Fibroblast of skin of abdomen (primary cell): ENCODE measurements at regions not wholly inside any gene's neighbourhood (a gene's known extent, or its start where the extent isn't known, plus 50 kb on each side); places are given as distances from the start of the nearest gene placed in this dataset.

Experiments
- DNase-seq: peaks from one replicate; pipeline ENCODE4 v3.0.0-alpha.2; 2013

- no peak for DNase-seq
These were observed 116.6 kb upstream of the NT5C1B start for GRCh38 chr2:18706001-18706400.

GRCh38 chr2:18704276-18704675 is 114.9 kb upstream of the NT5C1B start:
- no peak for DNase-seq

DNA sequence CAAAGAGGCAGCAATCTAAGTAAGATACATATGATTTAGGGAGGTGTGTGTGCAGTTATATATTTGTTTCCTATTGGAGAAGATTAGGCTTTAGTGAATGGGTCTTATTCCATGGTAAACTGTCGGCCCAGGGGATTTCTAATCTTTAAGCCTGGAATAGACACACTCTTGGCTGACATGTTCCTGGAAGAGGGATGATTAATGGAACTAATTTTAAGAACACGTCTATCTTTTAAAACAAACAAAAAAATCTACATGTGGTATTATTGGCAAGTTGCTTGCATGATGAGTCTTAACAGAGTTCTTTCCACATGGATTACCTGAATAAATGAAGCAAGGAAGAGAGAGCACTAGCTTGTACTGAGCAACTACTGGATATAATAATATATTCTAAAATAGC is 114.2 kb upstream of the NT5C1B start:
- DNase-seq: peak; percentile 7

DNA sequence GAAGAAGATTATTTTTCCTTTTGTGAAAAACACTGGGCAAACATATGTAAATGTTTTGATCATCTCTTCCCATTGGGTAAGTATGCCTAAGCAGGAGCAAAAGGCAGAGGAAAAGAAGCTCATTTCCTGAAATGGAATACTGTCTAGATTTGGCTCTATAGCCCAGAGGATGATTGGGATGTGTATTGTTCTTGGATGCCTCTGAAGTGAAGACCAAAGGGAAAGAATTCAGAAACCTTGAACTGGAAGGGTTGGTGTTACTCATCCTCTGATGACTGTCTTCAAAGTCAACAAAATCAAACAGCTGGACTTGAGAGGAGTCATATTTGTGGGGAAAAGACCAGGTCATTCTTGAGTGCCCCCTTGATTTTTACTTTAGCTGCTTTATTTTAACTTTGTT is 112.6 kb upstream of the NT5C1B start:
- peak; percentile 44 for DNase-seq

GRCh38 chr2:18701546-18701945 is 112.2 kb upstream of the NT5C1B start:
- DNase-seq: no peak

DNA sequence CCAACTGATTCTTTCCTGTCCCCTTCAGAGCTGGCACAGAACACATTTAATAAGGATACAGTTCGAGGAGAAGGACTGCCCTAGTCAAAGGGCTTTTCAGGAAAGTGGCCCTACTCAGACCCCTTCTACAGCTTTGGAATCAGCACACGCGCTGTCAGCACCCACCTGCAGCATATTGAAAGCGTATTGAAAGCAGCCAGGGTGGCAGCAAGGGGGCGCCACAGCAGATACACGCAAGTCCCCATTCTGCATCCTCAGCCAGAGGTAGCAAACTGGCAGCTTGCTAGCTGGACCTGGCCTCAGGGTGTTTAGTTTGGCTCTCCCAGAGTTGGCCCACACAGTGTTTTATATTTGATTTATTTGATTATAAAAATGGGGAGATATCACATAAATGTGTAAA is 101.0 kb upstream of the NT5C1B start:
- DNase-seq: no peak

GRCh38 chr2:18684206-18685038 is 95.1 kb upstream of the NT5C1B start:
- DNase-seq: peak; percentile 62

DNA sequence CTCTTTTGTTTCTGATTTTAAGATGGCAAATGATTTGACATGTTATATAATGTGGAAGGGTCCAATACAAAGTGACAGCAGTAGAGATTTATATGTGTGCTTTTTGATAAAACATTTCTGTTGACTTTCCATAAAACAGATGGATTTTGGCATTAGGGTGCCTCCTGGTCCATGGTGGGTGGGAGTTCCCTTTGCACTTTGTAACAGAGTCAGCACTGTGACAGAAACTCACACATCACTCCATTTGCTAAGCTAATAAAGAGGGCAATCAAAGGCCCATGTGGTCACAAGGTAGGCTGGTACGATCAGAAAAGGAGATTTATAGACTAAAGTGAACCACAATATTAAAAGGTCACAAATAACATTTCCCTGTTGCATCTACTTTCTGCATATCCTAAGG is 93.3 kb upstream of the NT5C1B start:
- no peak for DNase-seq

DNA sequence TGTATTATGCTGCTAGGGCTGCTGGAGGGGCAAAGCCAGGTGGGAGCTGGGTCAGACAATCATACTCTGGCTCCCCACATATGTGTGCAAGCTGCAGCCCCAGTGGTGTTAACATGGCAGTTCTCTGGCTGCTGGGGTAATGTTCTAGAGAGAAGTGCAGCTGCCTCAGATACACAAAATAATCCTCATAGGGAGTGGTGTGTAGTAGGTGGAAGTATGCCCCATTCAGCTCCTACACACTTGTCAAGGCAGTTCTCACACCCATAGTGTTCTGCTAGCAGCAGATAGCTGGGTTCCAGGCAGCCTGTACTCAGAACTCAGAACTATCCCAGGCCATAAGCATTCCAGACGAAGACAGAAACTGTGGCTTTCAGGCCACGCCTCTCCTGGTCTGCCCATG is 87.9 kb upstream of the NT5C1B start:
- no peak for DNase-seq

GRCh38 chr2:18674309-18674708 is 84.9 kb upstream of the NT5C1B start:
- DNase-seq: no peak

- DNase-seq: no peak
These were observed 82.0 kb upstream of the NT5C1B start for GRCh38 chr2:18671363-18671762.

- DNase-seq: no peak
These were observed 78.9 kb upstream of the NT5C1B start for GRCh38 chr2:18668221-18668620.

GRCh38 chr2:18664421-18664820 is 75.1 kb upstream of the NT5C1B start:
- no peak for DNase-seq

DNA sequence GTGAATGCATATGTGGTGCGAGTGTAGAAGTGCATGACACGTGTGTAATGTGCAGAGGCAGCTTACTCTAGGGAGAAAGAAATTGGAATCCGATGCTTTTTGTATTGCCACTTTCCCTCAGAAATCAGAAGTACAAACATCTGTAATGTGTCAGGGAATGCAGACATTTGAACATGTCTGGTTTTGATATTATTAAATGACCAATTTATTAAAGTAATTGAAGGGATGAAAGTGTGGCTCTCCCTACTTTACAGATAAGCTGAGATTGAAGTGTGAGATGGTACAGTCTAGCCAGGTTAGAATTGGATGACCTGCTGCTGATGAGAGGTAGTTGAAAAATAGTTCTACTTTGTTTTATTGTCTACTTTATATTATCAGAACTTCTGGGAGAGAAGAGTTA is 74.5 kb upstream of the NT5C1B start:
- no peak for DNase-seq

- DNase-seq: no peak
These were observed 73.3 kb upstream of the NT5C1B start for GRCh38 chr2:18662689-18663088.

DNA sequence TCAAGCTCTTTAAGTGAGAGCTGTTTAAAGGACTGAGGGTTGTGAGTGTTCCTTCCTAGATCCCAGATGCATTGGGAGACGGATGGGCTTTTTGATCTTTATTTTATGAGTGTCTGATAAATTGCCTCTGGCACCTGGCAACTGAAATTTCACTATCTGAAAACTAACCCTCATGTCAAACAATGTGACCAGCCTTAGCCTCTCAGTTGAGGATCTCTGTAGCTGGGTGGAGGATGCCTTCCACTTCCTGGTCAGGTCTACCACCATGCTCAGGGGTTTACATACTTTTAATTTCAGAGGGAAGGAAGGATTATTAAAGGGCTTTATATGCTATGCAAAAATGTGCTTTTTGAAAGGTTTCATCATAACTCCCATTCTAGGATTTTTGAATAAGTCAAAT is 70.5 kb upstream of the NT5C1B start:
- no peak for DNase-seq

DNA sequence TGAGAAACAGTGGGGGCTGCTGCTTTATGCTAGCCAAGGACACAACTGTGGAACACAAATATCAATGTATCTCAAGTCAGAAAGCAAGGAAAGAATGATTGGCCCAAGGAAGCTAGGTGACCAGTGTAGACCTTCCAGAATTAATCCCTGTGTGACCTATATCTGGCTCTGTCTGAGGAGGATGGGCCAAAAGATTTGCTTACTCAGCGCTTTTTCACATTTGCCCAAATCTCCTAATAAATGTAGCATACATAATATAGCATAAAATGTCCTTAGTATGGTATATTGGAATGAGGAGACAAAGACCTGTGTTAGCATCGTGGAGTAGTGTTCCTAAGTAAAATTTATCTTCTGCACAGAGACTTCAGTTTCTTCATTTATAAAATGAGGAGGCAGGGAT is 66.7 kb upstream of the NT5C1B start:
- DNase-seq: no peak

GRCh38 chr2:18651842-18652774 is 62.7 kb upstream of the NT5C1B start:
- DNase-seq: peak; percentile 83

GRCh38 chr2:18650221-18650620 is 60.9 kb upstream of the NT5C1B start:
- peak; percentile 40 for DNase-seq

DNA sequence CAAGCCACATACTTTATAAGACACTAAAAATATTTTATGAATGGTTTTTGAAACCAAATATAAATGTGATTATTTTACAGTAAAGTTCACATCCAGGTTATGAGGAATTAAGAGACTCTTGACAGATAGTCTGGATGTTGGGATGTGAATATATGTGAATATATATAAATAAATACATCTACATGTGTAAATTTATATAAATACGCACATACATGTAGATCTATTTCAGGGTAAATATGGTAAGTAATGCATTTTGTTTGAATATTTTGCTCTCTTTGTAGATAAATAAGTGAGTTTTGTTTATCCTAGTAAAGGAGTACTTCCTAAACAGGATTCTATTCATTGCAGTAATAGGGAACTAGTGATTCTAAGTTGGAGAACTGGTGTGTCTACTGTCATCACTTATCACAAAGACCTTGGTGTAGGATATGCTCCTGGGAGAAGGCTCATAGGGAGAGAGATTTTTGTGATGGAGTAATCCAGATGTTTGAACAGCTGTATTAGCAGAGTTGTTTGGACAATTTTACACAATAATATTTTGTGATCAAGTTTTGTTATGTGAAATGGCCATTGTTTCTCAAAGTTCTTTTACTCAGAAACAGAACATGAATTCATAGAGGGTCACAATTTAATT is 60.2 kb upstream of the NT5C1B start:
- DNase-seq: no peak

DNA sequence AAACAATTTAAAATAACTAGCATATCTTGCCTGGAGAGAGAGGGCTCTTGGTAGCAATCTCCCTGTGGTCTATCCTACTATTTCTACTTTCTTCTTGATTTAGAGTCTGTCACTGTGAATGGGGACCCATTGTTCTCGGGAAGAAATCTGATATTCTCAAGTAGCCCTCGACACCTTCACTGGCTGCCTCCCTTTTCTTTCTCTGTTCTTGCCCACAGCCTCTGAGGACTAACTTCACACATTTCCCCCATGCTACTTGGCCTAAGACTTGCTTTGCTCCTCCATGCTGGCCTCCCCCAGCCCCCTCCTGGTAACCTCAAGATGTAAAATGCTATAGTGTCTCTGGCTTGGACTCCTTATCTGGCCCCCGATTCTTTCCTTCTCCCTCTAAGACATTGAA is 58.8 kb upstream of the NT5C1B start:
- DNase-seq: no peak

DNA sequence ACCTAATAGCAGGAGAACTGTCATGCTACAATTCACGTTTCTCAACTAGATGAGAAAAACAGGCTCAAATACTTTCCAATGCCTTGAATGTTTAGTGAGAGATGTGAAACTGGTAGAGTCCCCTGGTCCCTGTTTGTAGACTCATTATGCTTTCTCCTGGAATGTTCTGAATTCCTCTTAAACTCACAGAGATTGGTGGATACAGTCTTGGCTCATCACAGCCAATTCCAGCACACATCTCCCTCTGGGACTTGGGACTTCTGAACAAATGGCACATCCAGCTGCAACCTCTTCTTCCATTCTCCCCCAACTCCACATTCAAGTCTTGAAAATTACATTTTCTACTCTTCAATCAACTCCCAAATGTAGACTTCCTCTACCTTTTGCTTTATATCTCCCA is 58.4 kb upstream of the NT5C1B start:
- no peak for DNase-seq

- DNase-seq: no peak
These were observed 55.9 kb upstream of the NT5C1B start for GRCh38 chr2:18645315-18645714.
